GM18499 (cell line): ENCODE measurements at regions not wholly inside any gene's neighbourhood (a gene's known extent, or its start where the extent isn't known, plus 50 kb on each side); places are given as distances from the start of the nearest gene placed in this dataset.

Experiments used
- ATAC-seq: cut with Tn5 transposase; IDR thresholded peaks from one replicate; pipeline ENCODE4 v1.9.1; 2021; ENCODE audit warnings: moderate number of reproducible peaks; ENCODE audit not compliant: insufficient read depth, unreplicated experiment

- ATAC-seq = no peak
Measured at GRCh38 chr2:120849278-120849677, 113.6 kb downstream of the GLI2 start.

- ATAC-seq = no peak
Measured at GRCh38 chr2:120850551-120850950, 114.9 kb downstream of the GLI2 start.

GRCh38 chr2:120851116-120851773 lies 115.6 kb downstream of the GLI2 start:
- ATAC-seq = no peak

- no peak for ATAC-seq
Measured at GRCh38 chr2:120852200-120852815, 116.6 kb downstream of the GLI2 start.

GRCh38 chr2:120853306-120854013 lies 117.8 kb downstream of the GLI2 start:
- ATAC-seq = no peak

- ATAC-seq = no peak
Measured at GRCh38 chr2:120854014-120854620, 118.4 kb downstream of the GLI2 start.

GRCh38 chr2:120854766-120855530 lies 119.3 kb downstream of the GLI2 start:
- ATAC-seq = no peak

GRCh38 chr2:120855855-120856405 lies 120.3 kb downstream of the GLI2 start:
- ATAC-seq = no peak

- ATAC-seq = no peak
Measured at GRCh38 chr2:120856421-120856862, 120.8 kb downstream of the GLI2 start.

- ATAC-seq = no peak
Measured at GRCh38 chr2:120857422-120857821, 121.8 kb downstream of the GLI2 start.

- no peak for ATAC-seq
Measured at GRCh38 chr2:120857931-120858330, 122.3 kb downstream of the GLI2 start.

- ATAC-seq = no peak
Measured at GRCh38 chr2:120858361-120859106, 122.9 kb downstream of the GLI2 start.

- ATAC-seq = no peak
Measured at GRCh38 chr2:120859128-120859527, 123.5 kb downstream of the GLI2 start.

GRCh38 chr2:120859814-120860578 lies 124.3 kb downstream of the GLI2 start:
- ATAC-seq = no peak

- no peak for ATAC-seq
Measured at GRCh38 chr2:120860579-120860922, 124.9 kb downstream of the GLI2 start.

- no peak for ATAC-seq
Measured at GRCh38 chr2:120861191-120861575, 125.5 kb downstream of the GLI2 start.

GRCh38 chr2:120861576-120862191 lies 126.0 kb downstream of the GLI2 start:
- ATAC-seq = no peak
